Large intestine (tissue), 3 donors: ENCODE measurements at regions not wholly inside any gene's neighbourhood (a gene's known extent, or its start where the extent isn't known, plus 50 kb on each side); places are given as distances from the start of the nearest gene placed in this dataset.

Experiments
- DNase-seq, 2 donors: peaks; one replicate each; pipeline versions ENCODE4 v3.0.0 to v3.0.0-alpha.2; 2013
- H3K27ac ChIP-seq: one replicate; pipeline ENCODE4 v1.5.1; 2013; ENCODE audit warnings: low read length
- H3K27me3 ChIP-seq: 2 replicates; pipeline ENCODE4 v1.6.1; 2013; ENCODE audit warnings: low read length; ENCODE audit not compliant: control insufficient read depth, insufficient read depth
- H3K36me3 ChIP-seq: 2 replicates; pipeline ENCODE4 v1.6.1; 2013; ENCODE audit warnings: low read length; ENCODE audit not compliant: control insufficient read depth, insufficient read depth
- H3K4me1 ChIP-seq: one replicate; pipeline ENCODE4 v1.6.1; 2013; ENCODE audit warnings: low read length; ENCODE audit not compliant: control insufficient read depth, insufficient read depth
- H3K4me3 ChIP-seq: one replicate; pipeline ENCODE4 v1.5.1; 2013; ENCODE audit warnings: low read length
- H3K9me3 ChIP-seq: one replicate; pipeline ENCODE4 v1.6.1; 2013; ENCODE audit warnings: mild to moderate bottlenecking, low read depth, low read length, moderate library complexity; ENCODE audit not compliant: control insufficient read depth
- WGBS: methylation state at CpG from one replicate; pipeline ENCODE4 v1.1.5; 2013; ENCODE audit warnings: low lambda C conversion rate; ENCODE audit not compliant: insufficient coverage; 5-methylcytosine and 5-hydroxymethylcytosine counted together

DNA sequence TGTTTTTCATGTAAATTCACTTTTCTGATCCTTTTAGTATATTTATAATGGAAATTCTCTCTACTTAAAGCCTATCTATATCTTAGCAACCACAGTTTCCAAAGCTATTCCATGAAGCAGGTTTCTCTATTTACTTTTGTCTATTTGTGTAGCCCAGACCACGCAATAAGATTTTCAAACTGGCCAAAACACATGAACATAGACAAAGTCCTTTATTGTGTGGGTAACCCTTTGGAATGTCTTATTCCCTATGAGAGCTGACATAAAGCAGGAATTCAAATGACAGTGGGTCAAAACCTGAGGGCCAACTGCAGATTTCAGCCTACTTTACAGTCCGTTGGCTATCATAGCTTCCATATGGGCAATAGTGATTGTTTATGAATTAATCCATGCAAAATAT lies 252.6 kb downstream of the LTN1 start:
- no peaks in the 10 kb centered on the region for H3K27me3 ChIP-seq
- WGBS, result no CpG with 5 or more reads among the region's 2 CpGs
- no peak for DNase-seq
- H3K4me1 ChIP-seq, result peaks cover 3% of the 10 kb centered on the region
- no peaks in the 10 kb centered on the region for H3K9me3 ChIP-seq
- H3K4me3 ChIP-seq, result no peak overlapping the region
- no peak overlapping the region for H3K27ac ChIP-seq
- no peaks in the 10 kb centered on the region for H3K36me3 ChIP-seq

DNA sequence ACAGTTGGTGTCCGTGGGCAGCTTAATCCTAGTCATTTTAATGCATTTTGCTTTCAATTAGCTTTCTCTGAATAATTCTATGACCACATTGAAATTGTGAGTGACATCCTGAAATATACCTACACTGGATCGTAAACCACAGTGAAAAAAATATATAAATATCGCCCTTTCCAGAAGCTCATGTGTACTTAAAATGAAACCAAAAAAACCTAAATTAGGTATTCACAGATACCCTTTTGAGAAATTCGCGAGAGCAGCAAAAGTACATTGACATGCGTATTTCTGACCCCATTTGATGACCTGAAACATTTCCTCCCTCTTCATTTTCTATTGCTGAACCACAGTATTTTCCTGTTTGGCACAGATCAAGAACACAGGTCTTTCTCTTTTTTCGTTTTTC lies 253.8 kb downstream of the LTN1 start:
- WGBS, result 91% methylated on average over 6 of the region's 7 CpGs
- Histone ChIP-seq H3K27me3 (no peaks in the 10 kb centered on the region), H3K9me3 (no peaks in the 10 kb centered on the region), H3K27ac (no peak overlapping the region), H3K4me1 (peaks cover 3% of the 10 kb centered on the region), H3K4me3 (no peak overlapping the region), H3K36me3 (no peaks in the 10 kb centered on the region)
- no peak for DNase-seq

- WGBS, result no CpG with 5 or more reads among the region's 5 CpGs
- Histone ChIP-seq H3K4me1 (peaks cover 3% of the 10 kb centered on the region), H3K27ac (peak overlapping the region; percentile 5), H3K36me3 (no peaks in the 10 kb centered on the region), H3K27me3 (no peaks in the 10 kb centered on the region), H3K4me3 (no peak overlapping the region), H3K9me3 (no peaks in the 10 kb centered on the region)
- no peak for DNase-seq
Measured at GRCh38 chr21:28738420-28738704, 254.3 kb downstream of the LTN1 start.

DNA sequence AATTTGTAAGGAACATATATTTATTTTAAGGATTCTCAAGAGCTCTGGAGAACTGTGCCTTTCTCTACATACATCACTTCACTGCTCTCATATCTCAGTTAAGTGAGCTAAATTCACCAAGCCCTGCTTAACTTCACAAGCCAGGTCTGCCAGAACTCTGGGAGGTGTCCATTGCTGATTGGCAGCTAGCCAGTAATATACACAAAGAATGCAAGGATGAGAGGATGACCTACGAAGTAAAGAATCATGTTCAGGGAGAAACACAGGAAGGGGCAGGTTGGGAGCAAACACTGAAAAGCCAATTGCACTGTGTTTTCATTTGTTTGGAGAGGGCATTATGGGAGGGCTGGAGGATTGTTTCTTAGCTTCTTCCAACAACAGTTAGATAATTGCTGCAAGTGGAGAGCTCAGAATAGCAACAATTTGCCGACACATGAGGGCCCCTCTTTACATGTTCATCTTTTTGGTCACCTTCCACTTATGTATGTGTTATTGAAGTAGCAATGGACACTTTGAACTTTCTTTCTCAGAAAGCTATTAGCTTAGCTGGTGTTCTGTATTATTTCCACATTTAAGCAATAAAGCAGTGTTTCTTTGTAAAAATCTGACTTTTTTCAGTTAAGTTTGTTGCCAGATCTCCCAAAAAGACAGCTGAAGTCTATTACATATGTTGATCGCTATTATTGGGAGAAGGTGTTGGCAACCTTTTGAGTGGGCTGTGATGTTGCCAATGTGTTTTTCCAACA lies 254.8 kb downstream of the LTN1 start:
- Histone ChIP-seq H3K27ac (peak overlapping the region; percentile 5), H3K36me3 (no peaks in the 10 kb centered on the region), H3K4me1 (peaks cover 3% of the 10 kb centered on the region), H3K4me3 (no peak overlapping the region), H3K27me3 (no peaks in the 10 kb centered on the region), H3K9me3 (no peaks in the 10 kb centered on the region)
- DNase-seq, result peak in 1 of 2 donors; percentile 17
- WGBS, result no CpG with 5 or more reads among the region's 3 CpGs

DNA sequence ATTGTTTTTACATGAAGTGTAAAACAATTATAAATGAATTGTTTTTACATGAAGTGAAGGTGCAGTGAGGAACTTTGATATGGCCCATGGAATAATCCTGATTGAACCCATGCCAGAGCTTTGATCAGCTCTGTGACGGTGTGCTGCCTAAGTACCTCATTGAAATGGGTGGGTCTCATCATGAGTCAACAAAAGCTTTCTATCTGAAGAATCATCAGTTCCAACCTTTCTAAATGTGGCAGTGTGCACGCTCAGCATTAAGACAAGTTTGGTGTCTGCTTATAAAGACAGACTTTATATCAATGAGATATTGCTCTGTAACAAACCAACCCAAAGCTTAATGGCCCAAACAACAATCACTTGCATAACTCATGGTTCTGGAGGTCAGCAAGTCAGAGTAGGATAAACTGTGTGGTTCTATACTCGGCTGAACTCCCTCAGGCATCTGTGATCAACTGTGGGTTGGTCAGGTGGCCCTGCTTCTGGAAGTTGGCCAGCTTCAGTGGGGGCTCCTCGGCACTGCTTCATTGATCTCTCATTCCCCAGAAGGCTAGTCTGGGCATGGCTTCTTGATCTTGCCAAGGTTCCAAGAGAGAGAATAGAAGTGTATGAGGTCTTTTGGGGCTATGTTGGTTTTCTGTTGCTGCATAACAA lies 258.0 kb downstream of the LTN1 start:
- Histone ChIP-seq H3K4me1 (peaks cover 3% of the 10 kb centered on the region), H3K27ac (no peak overlapping the region), H3K36me3 (no peaks in the 10 kb centered on the region), H3K27me3 (no peaks in the 10 kb centered on the region), H3K4me3 (no peak overlapping the region), H3K9me3 (no peaks in the 10 kb centered on the region)
- DNase-seq, result no peak
- WGBS, result no CpG with 5 or more reads among the region's 4 CpGs

GRCh38 chr21:28731700-28732321 lies 260.9 kb downstream of the LTN1 start:
- H3K36me3 ChIP-seq, result no peaks in the 10 kb centered on the region
- H3K4me3 ChIP-seq, result no peak overlapping the region
- no peaks in the 10 kb centered on the region for H3K4me1 ChIP-seq
- H3K27me3 ChIP-seq, result no peaks in the 10 kb centered on the region
- DNase-seq, result no peak
- H3K27ac ChIP-seq, result no peak overlapping the region
- WGBS, result no CpG with 5 or more reads among the region's 6 CpGs
- no peaks in the 10 kb centered on the region for H3K9me3 ChIP-seq

GRCh38 chr21:28729887-28730286 lies 262.8 kb downstream of the LTN1 start:
- Histone ChIP-seq H3K27me3 (no peaks in the 10 kb centered on the region), H3K27ac (no peak overlapping the region), H3K36me3 (no peaks in the 10 kb centered on the region), H3K4me3 (no peak overlapping the region), H3K9me3 (no peaks in the 10 kb centered on the region), H3K4me1 (no peaks in the 10 kb centered on the region)
- 45% methylated on average over 2 of the region's 6 CpGs for WGBS
- no peak for DNase-seq

- no CpG with 5 or more reads among the region's 1 CpG for WGBS
- H3K36me3 ChIP-seq, result no peaks in the 10 kb centered on the region
- H3K27ac ChIP-seq, result no peak overlapping the region
- H3K9me3 ChIP-seq, result no peaks in the 10 kb centered on the region
- H3K27me3 ChIP-seq, result no peaks in the 10 kb centered on the region
- no peak overlapping the region for H3K4me3 ChIP-seq
- H3K4me1 ChIP-seq, result no peaks in the 10 kb centered on the region
- no peak for DNase-seq
Measured at GRCh38 chr21:28727809-28728208, 264.9 kb downstream of the LTN1 start.

- 100% methylated on average over 1 of the region's 1 CpG for WGBS
- DNase-seq, result no peak
- no peak overlapping the region for H3K4me3 ChIP-seq
- H3K36me3 ChIP-seq, result no peaks in the 10 kb centered on the region
- no peaks in the 10 kb centered on the region for H3K27me3 ChIP-seq
- no peak overlapping the region for H3K27ac ChIP-seq
- no peaks in the 10 kb centered on the region for H3K4me1 ChIP-seq
- no peaks in the 10 kb centered on the region for H3K9me3 ChIP-seq
Measured at GRCh38 chr21:28725396-28725795, 267.3 kb downstream of the LTN1 start.

GRCh38 chr21:28723646-28724045 lies 269.0 kb downstream of the LTN1 start:
- Histone ChIP-seq H3K27ac (no peak overlapping the region), H3K9me3 (no peaks in the 10 kb centered on the region), H3K4me3 (no peak overlapping the region), H3K27me3 (no peaks in the 10 kb centered on the region), H3K4me1 (no peaks in the 10 kb centered on the region), H3K36me3 (no peaks in the 10 kb centered on the region)
- DNase-seq, result no peak
- 100% methylated on average over 2 of the region's 5 CpGs for WGBS
